Endometrium (tissue), 2 donors: ENCODE measurements at regions not wholly inside any gene's neighbourhood (a gene's known extent, or its start where the extent isn't known, plus 50 kb on each side); places are given as distances from the start of the nearest gene placed in this dataset.
"Not testable (repeated sequence)": the region's sequence is repeated elsewhere in the genome, so short reads cannot be mapped to it uniquely, and the experiment has no call there.

ENCODE experiments used
- FAIRE-seq: peaks from 2 replicates; lab custom pipeline; 2012; peaks lifted over from hg19 to GRCh38; lab: Jason Lieb, UNC
- donor health status: control.
- donor health status: control.

DNA sequence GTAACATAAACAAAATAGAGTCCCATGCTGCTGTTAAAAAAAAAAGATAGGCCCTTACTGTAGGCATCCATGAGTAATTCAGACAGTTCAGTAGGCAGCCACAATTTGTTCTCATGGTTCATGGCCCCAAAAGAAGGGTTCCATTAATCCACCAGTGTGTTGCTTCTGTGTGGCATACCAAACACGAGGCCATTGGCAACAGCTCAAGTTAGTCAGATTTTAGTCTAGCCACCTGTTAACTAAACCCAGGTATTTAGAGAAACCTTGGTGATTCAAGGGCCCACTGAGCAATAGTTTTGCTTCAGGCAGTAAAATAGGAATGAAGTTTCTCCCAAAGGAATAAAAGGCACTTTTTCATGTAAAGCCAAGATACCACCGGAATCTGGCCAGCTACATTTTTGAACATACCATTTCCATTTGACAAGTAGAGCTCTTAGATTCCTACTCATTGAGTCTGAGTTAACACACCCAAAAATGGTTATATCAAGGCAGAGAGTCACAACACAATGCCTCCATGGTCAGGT lies 80.1 kb upstream of the SRD5A2 start:
- FAIRE-seq = no peak

DNA sequence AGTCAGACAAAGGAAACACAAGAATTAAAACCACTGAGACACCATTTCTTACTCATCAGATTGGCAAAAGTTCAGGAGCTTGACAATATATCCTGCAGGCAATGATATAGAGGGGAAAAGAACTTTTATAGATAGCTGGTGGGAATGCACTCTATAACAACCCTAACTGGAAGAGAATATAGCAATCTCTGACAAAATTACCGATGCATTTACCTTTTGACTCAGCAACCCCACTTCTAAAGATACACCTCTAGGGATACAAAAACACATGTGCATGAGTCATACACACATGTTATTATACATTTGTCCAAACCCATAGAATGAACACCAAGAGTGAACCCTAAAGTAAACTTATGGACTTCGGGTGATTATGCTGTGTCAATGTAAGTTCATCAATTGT lies 79.4 kb upstream of the SRD5A2 start:
- FAIRE-seq = no peak

DNA sequence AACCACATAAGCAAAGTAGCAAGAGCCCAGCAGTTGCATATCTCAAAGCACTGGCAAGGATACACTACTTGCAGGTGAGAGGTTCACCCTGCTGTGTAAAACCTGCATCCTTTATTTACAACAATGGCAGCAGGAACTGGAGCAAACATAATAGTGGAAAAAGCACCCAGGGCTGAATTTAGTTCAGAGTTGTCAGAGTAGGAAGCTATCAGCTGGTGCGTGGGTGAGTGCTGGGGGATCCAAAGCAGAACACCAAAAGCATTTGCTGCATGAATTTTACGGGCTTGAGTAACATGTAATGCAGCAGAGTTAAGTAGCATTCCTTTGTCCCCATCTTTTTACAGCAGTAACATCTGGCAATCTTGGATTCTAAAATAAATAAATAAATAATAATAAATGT lies 73.5 kb upstream of the SRD5A2 start:
- FAIRE-seq = no peak

DNA sequence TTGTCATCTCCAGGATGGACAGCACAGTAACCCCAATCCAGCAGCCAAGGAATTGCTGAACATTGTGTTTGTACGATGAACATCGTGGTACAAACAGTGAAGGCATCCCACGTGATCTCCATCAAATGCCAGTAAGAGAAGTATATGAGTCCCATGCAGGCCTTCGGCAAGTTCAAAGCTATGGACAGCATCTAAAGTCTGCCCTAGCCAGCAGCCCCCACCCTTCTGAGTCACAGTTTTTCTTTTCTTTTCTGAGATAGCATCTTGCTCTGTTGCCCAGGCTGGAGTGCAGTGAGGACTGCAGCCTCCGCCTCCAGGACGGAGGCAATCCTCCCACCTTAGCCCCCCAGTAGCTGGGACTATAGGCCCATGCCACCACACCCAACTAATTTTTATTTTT lies 71.0 kb upstream of the SRD5A2 start:
- FAIRE-seq = no peak

DNA sequence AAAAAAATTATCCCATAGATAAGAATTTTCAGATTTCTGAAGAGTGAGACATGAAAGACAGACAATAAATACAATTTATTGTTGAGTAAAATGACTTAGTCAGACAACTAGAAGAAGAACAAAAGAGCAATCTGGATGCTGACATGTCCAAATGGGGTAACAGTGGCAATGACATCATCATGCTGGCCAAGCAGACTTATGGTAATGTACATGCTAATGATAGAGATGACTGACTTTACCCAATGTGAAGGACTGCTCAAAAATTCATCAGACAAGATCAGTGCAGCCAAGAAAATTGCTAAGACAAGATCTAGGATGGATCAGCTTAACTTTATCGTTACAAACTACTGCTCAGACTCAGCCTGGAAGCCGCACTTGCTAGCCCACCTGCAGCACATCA lies 70.5 kb upstream of the SRD5A2 start:
- no peak for FAIRE-seq

DNA sequence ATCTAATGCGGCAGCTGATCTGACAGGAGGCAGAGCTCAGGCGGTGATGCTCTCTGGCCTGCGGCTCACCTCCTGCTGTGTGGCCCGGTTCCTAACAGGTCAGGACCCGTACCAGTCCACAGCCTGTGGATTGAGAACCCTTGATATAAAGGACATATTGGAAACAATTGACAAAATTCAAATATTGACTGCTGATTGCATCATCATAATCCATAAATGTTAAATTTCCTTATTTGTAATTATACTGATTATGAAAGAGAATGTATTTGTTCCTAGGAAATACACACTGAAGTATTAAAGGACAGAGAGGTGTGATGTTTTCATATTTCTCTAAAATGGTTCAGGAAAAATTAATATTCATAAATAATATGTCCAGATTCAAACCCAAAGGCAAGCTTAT lies 63.8 kb upstream of the SRD5A2 start:
- FAIRE-seq = no peak

DNA sequence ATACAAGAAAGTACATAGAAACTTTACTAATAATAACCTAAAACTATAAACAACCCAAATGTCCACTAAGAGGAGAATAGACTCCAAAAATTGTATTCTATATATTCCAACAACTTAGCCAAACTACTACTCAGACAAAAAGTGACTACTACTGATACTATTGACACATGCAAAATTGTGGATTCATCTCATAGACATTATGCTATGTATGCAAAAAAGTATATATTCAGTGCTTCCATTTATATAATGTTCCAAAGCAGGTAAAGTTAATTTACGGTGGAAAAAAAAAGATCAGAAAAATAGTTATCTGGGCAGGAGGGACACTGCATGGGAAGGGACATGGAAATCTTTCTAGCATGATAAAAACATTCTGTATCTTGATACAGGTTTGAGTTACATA lies 62.0 kb upstream of the SRD5A2 start:
- FAIRE-seq = no peak

DNA sequence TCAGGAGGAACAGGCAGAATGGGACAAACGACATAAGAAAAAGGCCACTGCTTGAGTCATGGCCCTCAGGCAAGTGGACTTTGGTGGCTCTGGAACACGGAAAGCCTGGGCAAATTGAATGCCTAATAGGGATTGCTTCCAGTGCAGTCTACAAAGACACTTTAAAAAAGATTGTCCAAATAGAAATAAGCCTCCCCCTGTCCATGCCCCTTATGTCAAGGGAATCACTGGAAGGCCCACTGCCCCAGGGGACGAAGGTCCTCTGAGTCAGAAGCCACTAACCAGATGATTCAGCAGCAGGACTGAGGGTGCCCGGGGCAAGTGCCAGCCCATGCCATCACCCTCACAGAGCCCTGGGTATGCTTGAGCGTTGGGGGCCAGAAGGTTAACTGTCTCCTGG lies 51.5 kb upstream of the SRD5A2 start:
- FAIRE-seq = not testable (repeated sequence)
